Right lobe of liver (tissue), 4 donors: ENCODE measurements at regions not wholly inside any gene's neighbourhood (a gene's known extent, or its start where the extent isn't known, plus 50 kb on each side); places are given as distances from the start of the nearest gene placed in this dataset.

Experiments
- POLR2A ChIP-seq: fragments of 450-650 bp; IDR thresholded peaks from one replicate; pipeline ENCODE4 v1.6.1; 2017; ENCODE audit warnings: antibody characterized with exemption, mild to moderate bottlenecking
- TF ChIP-seq, protein P1 (sequence below), 4 donors: fragments of 200-600 bp in 3 of 4; fragments of 450-650 bp in 1 of 4; IDR thresholded peaks; one replicate each; pipeline versions ENCODE4 v1.5.1 to v1.8.0; 2016 to 2022; ENCODE audit warnings: antibody characterized with exemption in 4 of 4, mild to moderate bottlenecking in 2 of 4
- donor health status: DM: no; HTN: no; CAD: no.
- donor health status: DM: no; HTN: no; CAD: no.
- donor health status: DM: no; HTN: yes; CAD: no.

DNA sequence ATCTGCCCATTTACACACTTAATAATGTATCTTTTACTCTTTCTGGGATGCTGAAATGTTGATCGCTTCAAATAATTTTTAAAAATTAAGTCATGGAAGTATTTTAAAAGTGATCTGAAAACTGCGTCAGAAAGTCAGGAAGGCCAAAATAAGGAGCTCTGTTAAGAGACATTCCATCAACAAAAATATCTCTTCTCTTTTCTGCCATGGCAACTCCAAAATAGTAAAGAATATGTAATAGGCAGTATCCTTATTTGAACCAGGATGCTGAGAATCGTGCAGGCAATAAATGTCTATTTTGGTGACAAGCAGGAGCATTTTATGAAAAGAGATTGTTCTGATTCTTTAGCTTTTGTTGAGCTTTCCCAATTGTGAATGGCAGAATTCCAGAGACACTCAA lies 81.8 kb upstream of the PPP1R12A start:
- TF ChIP-seq, protein P1, sequence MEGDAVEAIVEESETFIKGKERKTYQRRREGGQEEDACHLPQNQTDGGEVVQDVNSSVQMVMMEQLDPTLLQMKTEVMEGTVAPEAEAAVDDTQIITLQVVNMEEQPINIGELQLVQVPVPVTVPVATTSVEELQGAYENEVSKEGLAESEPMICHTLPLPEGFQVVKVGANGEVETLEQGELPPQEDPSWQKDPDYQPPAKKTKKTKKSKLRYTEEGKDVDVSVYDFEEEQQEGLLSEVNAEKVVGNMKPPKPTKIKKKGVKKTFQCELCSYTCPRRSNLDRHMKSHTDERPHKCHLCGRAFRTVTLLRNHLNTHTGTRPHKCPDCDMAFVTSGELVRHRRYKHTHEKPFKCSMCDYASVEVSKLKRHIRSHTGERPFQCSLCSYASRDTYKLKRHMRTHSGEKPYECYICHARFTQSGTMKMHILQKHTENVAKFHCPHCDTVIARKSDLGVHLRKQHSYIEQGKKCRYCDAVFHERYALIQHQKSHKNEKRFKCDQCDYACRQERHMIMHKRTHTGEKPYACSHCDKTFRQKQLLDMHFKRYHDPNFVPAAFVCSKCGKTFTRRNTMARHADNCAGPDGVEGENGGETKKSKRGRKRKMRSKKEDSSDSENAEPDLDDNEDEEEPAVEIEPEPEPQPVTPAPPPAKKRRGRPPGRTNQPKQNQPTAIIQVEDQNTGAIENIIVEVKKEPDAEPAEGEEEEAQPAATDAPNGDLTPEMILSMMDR (IDR thresholded peaks at IDR 0.05): no peak
- no peak for TF ChIP-seq POLR2A
